Mesendoderm (in vitro differentiated cells): ENCODE measurements at regions not wholly inside any gene's neighbourhood (a gene's known extent, or its start where the extent isn't known, plus 50 kb on each side); places are given as distances from the start of the nearest gene placed in this dataset.
"Not testable (repeated sequence)": the region's sequence is repeated elsewhere in the genome, so short reads cannot be mapped to it uniquely, and the experiment has no call there.

Source experiments
- DNase-seq: peaks from one replicate; pipeline ENCODE4 v3.0.0; 2013
- H2AK5ac ChIP-seq: 2 replicates; pipeline ENCODE4 v1.6.1; 2013; ENCODE audit warnings: low read length, inconsistent platforms
- H2BK120ac ChIP-seq: 2 replicates; pipeline ENCODE4 v1.6.1; 2013; ENCODE audit warnings: low read depth, mild to moderate bottlenecking, low read length, moderate library complexity, mixed read lengths
- H2BK15ac ChIP-seq: replicated peaks from 2 replicates; pipeline ENCODE4 v1.6.1; 2013; ENCODE audit warnings: low read depth, mild to moderate bottlenecking, moderate library complexity
- H2BK5ac ChIP-seq: 2 replicates; pipeline ENCODE4 v1.6.1; 2013; ENCODE audit warnings: low read length, inconsistent platforms
- H3K18ac ChIP-seq: 2 replicates; pipeline ENCODE4 v1.6.1; 2013; ENCODE audit warnings: mild to moderate bottlenecking, low read length, mixed read lengths
- H3K23ac ChIP-seq: one replicate; pipeline ENCODE4 v1.6.1; 2013; ENCODE audit warnings: low read length
- H3K27ac ChIP-seq: 2 replicates; pipeline ENCODE4 v1.5.1; 2013; ENCODE audit warnings: low read depth, mild to moderate bottlenecking, inconsistent platforms, low read length, moderate library complexity
- H3K27me3 ChIP-seq: 2 replicates; pipeline ENCODE4 v1.6.1; 2013; ENCODE audit warnings: low read length, control low read depth, mild to moderate bottlenecking, inconsistent platforms; ENCODE audit not compliant: insufficient read depth, poor library complexity
- H3K36me3 ChIP-seq: 2 replicates; pipeline ENCODE4 v1.6.1; 2013; ENCODE audit warnings: low read length, inconsistent platforms; ENCODE audit not compliant: control insufficient read depth, insufficient read depth
- H3K4ac ChIP-seq: one replicate; pipeline ENCODE4 v1.6.1; 2013; ENCODE audit warnings: low read depth, mild to moderate bottlenecking, low read length, moderate library complexity
- H3K4me1 ChIP-seq: 2 replicates; pipeline ENCODE4 v1.6.1; 2013; ENCODE audit warnings: low read depth, low read length, inconsistent platforms; ENCODE audit not compliant: control insufficient read depth
- H3K4me2 ChIP-seq: 2 replicates; pipeline ENCODE4 v1.6.1; 2013; ENCODE audit warnings: low read length
- H3K4me3 ChIP-seq: 2 replicates; pipeline ENCODE4 v1.5.1; 2013; ENCODE audit warnings: mild to moderate bottlenecking, low read length
- H3K56ac ChIP-seq: one replicate; pipeline ENCODE4 v1.6.1; 2013; ENCODE audit warnings: low read length
- H3K79me1 ChIP-seq: 2 replicates; pipeline ENCODE4 v1.6.1; 2013; ENCODE audit warnings: low read length, inconsistent platforms
- H3K79me2 ChIP-seq: 2 replicates; pipeline ENCODE4 v1.6.1; 2013; ENCODE audit warnings: mild to moderate bottlenecking, low read length; ENCODE audit not compliant: control insufficient read depth, insufficient read depth
- H3K9ac ChIP-seq: 2 replicates; pipeline ENCODE4 v1.6.1; 2013; ENCODE audit warnings: low read length, inconsistent platforms
- H4K5ac ChIP-seq: one replicate; pipeline ENCODE4 v1.6.1; 2013; ENCODE audit warnings: low read length
- H4K8ac ChIP-seq: one replicate; pipeline ENCODE4 v1.6.1; 2013; ENCODE audit warnings: low read depth, mild to moderate bottlenecking, control low read depth, low read length, moderate library complexity
- WGBS: extraction: QIAGEN DNeasy Blood & Tissue Kit; methylation state at CpG from one replicate; pipeline ENCODE4 v1.1.7; 2013; ENCODE audit warnings: low lambda C conversion rate, missing lambda C conversion rate; ENCODE audit not compliant: insufficient coverage; ENCODE audit errors: extremely low coverage; 5-methylcytosine and 5-hydroxymethylcytosine counted together

- no peaks in the 10 kb centered on the region for H3K36me3 ChIP-seq
Observed at GRCh38 chr3:6421666-6422445, 439.1 kb upstream of the GRM7 start.

DNA sequence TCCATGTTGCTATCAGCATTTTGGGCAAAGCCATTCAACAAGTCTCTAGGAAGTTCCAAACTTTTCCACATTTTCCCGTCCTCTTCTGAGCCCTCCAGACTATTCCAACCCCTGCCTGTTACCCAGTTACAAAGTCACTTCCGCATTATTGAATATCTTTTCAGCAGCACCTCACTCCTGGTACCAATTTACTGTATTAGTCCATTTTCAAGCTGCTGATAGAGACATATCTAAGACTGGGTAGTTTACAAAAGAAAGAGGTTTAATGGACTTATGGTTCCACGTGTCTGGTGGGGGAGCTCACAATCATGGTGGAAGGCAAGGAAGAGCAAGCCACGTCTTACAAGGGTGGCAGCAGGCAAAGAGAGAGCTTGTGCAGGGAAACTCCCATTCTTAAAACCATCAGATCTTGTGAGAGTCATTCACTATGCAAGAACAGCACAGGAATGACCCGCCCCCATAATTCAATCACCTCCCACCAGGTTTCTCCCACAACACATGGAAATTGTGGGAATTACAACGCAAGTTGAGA lies 435.6 kb upstream of the GRM7 start:
- Histone ChIP-seq H2BK15ac (no peak overlapping the region), H3K4ac (no peak overlapping the region), H3K23ac (no peak overlapping the region), H3K4me3 (no peak overlapping the region), H3K9ac (no peak overlapping the region), H3K4me1 (no peaks in the 10 kb centered on the region), H4K5ac (no peak overlapping the region), H3K79me2 (no peaks in the 10 kb centered on the region), H3K27ac (no peak overlapping the region), H3K79me1 (no peaks in the 10 kb centered on the region), H2BK120ac (no peak overlapping the region), H3K56ac (no peak overlapping the region), H3K18ac (no peak overlapping the region), H2BK5ac (no peak overlapping the region), H3K4me2 (no peak overlapping the region), H3K27me3 (no peaks in the 10 kb centered on the region), H2AK5ac (no peak overlapping the region), H3K36me3 (no peaks in the 10 kb centered on the region), H4K8ac (no peak overlapping the region)
- WGBS = no CpG with 5 or more reads among the region's 6 CpGs
- DNase-seq = no peak

More at GRCh38 chr3:6421666-6422445, 439.1 kb upstream of the GRM7 start:
- Histone ChIP-seq H2BK5ac (no peak overlapping the region), H3K79me2 (no peaks in the 10 kb centered on the region), H4K5ac (no peak overlapping the region), H3K56ac (no peak overlapping the region), H2BK120ac (no peak overlapping the region), H3K4me3 (no peak overlapping the region), H3K4me2 (no peak overlapping the region), H3K79me1 (no peaks in the 10 kb centered on the region), H3K27ac (no peak overlapping the region), H3K9ac (no peak overlapping the region), H3K4me1 (no peaks in the 10 kb centered on the region), H3K27me3 (no peaks in the 10 kb centered on the region), H3K18ac (no peak overlapping the region), H2BK15ac (no peak overlapping the region), H4K8ac (no peak overlapping the region), H3K23ac (no peak overlapping the region), H3K4ac (no peak overlapping the region), H2AK5ac (no peak overlapping the region)
- WGBS = no CpG with 5 or more reads among the region's 4 CpGs
- no peak for DNase-seq

DNA sequence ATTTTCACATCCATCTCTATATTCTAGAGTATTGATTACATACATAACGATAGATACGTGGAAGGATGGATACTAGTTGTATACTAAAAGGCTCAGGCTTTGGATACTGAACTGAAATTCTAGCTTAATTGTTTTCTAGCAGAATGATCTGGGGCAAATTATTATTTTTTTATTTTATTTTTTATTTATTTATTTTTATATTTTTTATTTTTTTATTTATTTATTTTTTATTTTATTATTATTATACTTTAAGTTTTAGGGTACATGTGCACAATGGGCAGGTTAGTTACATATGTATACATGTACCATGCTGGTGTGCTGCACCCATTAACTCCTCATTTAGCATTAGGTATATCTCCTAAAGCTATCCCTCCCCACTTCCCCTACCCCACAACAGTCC lies 432.6 kb upstream of the GRM7 start:
- H2AK5ac ChIP-seq, H4K8ac ChIP-seq, H3K4ac ChIP-seq, H3K79me2 ChIP-seq, H3K27me3 ChIP-seq, H3K23ac ChIP-seq, H2BK120ac ChIP-seq, H2BK15ac ChIP-seq, H3K56ac ChIP-seq, H2BK5ac ChIP-seq, H3K18ac ChIP-seq, H4K5ac ChIP-seq, H3K27ac ChIP-seq, H3K79me1 ChIP-seq, H3K36me3 ChIP-seq, H3K4me2 ChIP-seq, DNase-seq, H3K4me3 ChIP-seq, H3K4me1 ChIP-seq, H3K9ac ChIP-seq: not testable (repeated sequence)
- WGBS = no CpG with 5 or more reads among the region's 2 CpGs

DNA sequence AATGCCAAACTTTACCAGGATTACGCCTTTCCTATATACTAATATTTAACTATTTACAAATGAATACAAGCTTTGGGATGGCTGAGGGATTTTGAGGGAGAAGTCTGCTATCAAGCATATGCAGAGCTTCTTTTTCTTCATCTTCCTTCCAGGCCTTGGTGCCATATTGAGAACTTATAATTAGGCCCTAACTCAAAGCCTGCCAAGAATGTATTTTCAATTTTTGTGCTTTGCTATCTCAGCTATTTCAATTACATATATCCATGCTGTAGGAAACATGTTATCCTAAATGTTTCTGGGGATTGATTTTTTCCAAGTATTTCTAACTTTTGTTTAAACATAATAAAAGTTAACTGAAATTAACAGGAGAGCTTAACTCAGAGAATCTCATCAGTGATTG lies 425.0 kb upstream of the GRM7 start:
- Histone ChIP-seq H3K79me1 (no peaks in the 10 kb centered on the region), H3K79me2 (no peaks in the 10 kb centered on the region), H2BK15ac (no peak overlapping the region), H3K4me2 (no peak overlapping the region), H3K9ac (no peak overlapping the region), H3K27me3 (no peaks in the 10 kb centered on the region), H3K4ac (no peak overlapping the region), H3K23ac (no peak overlapping the region), H2AK5ac (no peak overlapping the region), H2BK5ac (no peak overlapping the region), H2BK120ac (no peak overlapping the region), H3K4me3 (no peak overlapping the region), H3K4me1 (no peaks in the 10 kb centered on the region), H3K36me3 (no peaks in the 10 kb centered on the region), H3K18ac (no peak overlapping the region), H4K5ac (no peak overlapping the region), H4K8ac (no peak overlapping the region), H3K56ac (no peak overlapping the region), H3K27ac (no peak overlapping the region)
- no CpG with 5 or more reads among the region's 1 CpG for WGBS
- no peak for DNase-seq

GRCh38 chr3:6437631-6438030 lies 423.3 kb upstream of the GRM7 start:
- Histone ChIP-seq H3K4ac (no peak overlapping the region), H3K9ac (no peak overlapping the region), H3K27ac (no peak overlapping the region), H3K27me3 (no peaks in the 10 kb centered on the region), H3K4me1 (no peaks in the 10 kb centered on the region), H2AK5ac (no peak overlapping the region), H3K18ac (no peak overlapping the region), H3K23ac (no peak overlapping the region), H3K36me3 (no peaks in the 10 kb centered on the region), H3K4me3 (no peak overlapping the region), H4K5ac (no peak overlapping the region), H4K8ac (peak overlapping the region; percentile 76), H3K79me2 (no peaks in the 10 kb centered on the region), H3K4me2 (no peak overlapping the region), H2BK120ac (no peak overlapping the region), H3K56ac (no peak overlapping the region), H2BK15ac (no peak overlapping the region), H3K79me1 (no peaks in the 10 kb centered on the region), H2BK5ac (no peak overlapping the region)
- no peak for DNase-seq
- WGBS = no CpG with 5 or more reads among the region's 3 CpGs

DNA sequence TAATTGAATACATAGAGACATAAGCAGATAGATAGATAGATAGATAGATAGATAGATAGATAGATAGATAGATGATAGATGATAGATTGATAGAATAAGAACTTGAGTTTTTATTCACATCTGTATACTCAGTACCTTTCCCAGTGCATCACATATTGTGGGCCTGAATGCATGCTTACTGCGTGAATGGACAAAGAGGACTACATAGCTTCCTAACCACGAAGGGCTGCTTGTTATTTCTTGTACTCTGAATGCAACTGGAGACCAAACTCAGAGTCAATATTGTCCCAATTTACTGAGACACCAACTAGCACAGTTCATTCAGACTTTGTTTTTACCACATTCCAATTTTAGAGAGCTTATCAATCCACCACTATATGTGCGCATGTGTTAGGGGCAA lies 422.9 kb upstream of the GRM7 start:
- no peak overlapping the region for H2BK5ac ChIP-seq
- no peak overlapping the region for H2BK15ac ChIP-seq
- H2AK5ac ChIP-seq = no peak overlapping the region
- H3K4me2 ChIP-seq = no peak overlapping the region
- no peak overlapping the region for H3K4ac ChIP-seq
- H3K23ac ChIP-seq = no peak overlapping the region
- DNase-seq = no peak
- H4K8ac ChIP-seq = no peak overlapping the region
- H4K5ac ChIP-seq = no peak overlapping the region
- no peaks in the 10 kb centered on the region for H3K79me2 ChIP-seq
- H3K79me1 ChIP-seq = no peaks in the 10 kb centered on the region
- H3K18ac ChIP-seq = no peak overlapping the region
- no peaks in the 10 kb centered on the region for H3K27me3 ChIP-seq
- no peak overlapping the region for H2BK120ac ChIP-seq
- no peak overlapping the region for H3K4me3 ChIP-seq
- no peak overlapping the region for H3K9ac ChIP-seq
- H3K4me1 ChIP-seq = no peaks in the 10 kb centered on the region
- WGBS = no CpG with 5 or more reads among the region's 3 CpGs
- H3K27ac ChIP-seq = no peak overlapping the region
- no peaks in the 10 kb centered on the region for H3K36me3 ChIP-seq
- H3K56ac ChIP-seq = no peak overlapping the region
